ENCODE measurements at regions not wholly inside any gene's neighbourhood (a gene's known extent, or its start where the extent isn't known, plus 50 kb on each side); places are given as distances from the start of the nearest gene placed in this dataset.

DNA sequence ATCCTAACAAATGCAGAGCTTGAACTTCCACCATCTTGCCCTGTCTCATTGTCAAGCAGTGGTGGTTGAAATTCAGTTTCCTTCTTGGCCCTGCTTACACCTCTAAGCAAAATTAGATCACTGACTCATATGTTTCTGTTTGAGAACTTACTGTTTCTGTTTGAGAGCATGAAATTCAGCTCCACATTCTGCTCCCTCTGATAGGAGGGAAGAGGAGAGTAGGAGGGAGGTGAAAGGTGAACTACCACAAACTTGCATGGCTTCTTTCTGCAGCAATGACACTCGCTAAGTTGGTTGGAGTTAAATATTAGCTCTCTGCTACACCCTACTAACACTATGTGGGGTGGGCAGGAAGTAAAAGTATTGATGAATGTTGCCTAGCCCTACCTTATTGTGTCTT, 117.8 kb upstream of the EDA2R start:
- TF ChIP-seq, protein P1, sequence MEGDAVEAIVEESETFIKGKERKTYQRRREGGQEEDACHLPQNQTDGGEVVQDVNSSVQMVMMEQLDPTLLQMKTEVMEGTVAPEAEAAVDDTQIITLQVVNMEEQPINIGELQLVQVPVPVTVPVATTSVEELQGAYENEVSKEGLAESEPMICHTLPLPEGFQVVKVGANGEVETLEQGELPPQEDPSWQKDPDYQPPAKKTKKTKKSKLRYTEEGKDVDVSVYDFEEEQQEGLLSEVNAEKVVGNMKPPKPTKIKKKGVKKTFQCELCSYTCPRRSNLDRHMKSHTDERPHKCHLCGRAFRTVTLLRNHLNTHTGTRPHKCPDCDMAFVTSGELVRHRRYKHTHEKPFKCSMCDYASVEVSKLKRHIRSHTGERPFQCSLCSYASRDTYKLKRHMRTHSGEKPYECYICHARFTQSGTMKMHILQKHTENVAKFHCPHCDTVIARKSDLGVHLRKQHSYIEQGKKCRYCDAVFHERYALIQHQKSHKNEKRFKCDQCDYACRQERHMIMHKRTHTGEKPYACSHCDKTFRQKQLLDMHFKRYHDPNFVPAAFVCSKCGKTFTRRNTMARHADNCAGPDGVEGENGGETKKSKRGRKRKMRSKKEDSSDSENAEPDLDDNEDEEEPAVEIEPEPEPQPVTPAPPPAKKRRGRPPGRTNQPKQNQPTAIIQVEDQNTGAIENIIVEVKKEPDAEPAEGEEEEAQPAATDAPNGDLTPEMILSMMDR (IDR thresholded peaks at IDR 0.05) = no peak
- no peak for TF ChIP-seq POLR2A (IDR thresholded peaks at IDR 0.05)
